ENCODE measurements at regions not wholly inside any gene's neighbourhood (a gene's known extent, or its start where the extent isn't known, plus 50 kb on each side); places are given as distances from the start of the nearest gene placed in this dataset.

DNA sequence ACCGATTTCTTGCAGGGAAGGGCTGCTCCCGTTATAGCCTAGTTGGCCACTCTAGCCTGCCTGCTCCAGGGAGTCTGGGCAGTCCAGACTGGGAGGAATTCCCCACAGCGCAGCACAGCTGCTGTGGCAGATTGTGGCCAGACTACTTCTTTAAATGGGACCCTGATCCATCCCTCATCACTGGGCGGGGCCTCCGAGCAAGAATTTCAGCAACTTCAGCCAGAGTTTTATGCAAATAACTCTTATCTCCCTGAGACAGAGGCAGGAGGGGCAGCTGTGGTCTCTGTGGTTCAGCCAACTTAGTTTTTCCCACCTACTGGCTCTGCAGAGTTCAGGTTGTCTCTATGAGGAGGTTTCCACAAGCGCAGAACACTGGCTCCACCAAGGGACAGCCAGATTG, 1583.2 kb downstream of the SUCLG1 start:
- DNase-seq (ENCODE audit: low spot score) (no peak), ATAC-seq (ENCODE audit: low FRiP score) (no peak)
- TF ChIP-seq, protein P1, sequence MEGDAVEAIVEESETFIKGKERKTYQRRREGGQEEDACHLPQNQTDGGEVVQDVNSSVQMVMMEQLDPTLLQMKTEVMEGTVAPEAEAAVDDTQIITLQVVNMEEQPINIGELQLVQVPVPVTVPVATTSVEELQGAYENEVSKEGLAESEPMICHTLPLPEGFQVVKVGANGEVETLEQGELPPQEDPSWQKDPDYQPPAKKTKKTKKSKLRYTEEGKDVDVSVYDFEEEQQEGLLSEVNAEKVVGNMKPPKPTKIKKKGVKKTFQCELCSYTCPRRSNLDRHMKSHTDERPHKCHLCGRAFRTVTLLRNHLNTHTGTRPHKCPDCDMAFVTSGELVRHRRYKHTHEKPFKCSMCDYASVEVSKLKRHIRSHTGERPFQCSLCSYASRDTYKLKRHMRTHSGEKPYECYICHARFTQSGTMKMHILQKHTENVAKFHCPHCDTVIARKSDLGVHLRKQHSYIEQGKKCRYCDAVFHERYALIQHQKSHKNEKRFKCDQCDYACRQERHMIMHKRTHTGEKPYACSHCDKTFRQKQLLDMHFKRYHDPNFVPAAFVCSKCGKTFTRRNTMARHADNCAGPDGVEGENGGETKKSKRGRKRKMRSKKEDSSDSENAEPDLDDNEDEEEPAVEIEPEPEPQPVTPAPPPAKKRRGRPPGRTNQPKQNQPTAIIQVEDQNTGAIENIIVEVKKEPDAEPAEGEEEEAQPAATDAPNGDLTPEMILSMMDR (IDR thresholded peaks at IDR 0.05), result no peak

DNA sequence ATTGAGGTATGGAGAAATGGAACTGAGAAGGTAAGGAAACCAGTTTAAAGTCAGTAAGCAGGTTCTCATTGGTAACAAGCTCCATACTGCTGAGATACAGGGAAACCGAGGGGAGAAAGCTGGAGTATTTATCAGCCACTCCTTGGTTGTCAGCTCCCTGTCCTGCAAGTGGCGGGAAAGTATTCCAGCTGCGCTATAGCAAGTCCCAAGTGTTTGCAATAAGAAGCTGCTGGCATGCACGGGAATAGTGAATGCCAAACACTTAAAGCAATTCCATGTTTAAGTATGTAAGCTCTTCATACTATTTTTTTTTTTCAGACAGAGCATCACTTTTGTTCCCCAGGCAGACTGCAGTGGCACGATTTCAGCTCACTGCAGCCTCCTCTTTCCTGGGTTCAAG, 1601.1 kb downstream of the SUCLG1 start:
- DNase-seq (ENCODE audit: low spot score) (no peak), ATAC-seq (ENCODE audit: low FRiP score) (no peak)
- TF ChIP-seq, protein P1 (IDR thresholded peaks at IDR 0.05), result no peak

DNA sequence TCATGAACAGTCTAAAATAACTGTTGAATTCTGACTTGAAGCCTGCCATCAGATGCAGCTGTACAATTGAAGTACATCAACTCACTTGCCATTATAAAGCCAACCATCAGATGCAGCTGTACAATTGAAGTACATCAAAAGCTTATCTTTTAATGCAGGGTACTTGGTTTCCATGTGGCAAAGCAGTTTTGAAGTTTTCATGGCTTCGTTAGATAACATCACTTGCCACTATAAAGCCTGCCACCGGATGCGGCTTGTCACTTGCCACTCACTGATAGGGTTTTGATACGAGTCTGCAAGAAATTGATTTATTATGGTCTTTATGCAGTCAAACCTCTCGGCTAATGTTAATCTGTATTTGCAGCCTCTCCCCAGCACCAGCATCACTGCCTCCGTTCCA, 1605.8 kb downstream of the SUCLG1 start:
- DNase-seq (ENCODE audit: low spot score) (no peak), ATAC-seq (ENCODE audit: low FRiP score) (no peak)
- TF ChIP-seq, protein P1 (IDR thresholded peaks at IDR 0.05), result no peak

DNA sequence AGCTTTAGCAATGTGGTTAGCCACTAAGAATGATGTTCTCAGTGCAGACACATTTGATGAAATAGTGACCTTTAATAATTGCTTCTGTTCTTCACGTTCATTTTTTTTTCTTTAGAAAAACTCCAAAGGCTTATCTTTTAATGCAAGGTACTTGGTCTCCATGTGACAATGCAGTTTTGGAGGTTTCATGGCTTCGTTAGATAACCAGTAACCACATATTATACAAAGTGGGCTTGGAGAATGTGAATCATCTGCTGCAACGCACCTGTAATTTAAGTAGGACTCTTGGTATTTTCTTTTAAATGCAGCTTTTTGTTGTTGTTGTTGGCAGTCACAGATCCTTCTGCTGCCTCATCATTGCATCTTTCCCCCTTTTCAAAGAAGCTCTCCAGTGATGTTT, 1606.3 kb downstream of the SUCLG1 start:
- no peak for ATAC-seq (ENCODE audit: low FRiP score)
- no peak for DNase-seq (ENCODE audit: low spot score)
- TF ChIP-seq, protein P1 (IDR thresholded peaks at IDR 0.05), result no peak

DNA sequence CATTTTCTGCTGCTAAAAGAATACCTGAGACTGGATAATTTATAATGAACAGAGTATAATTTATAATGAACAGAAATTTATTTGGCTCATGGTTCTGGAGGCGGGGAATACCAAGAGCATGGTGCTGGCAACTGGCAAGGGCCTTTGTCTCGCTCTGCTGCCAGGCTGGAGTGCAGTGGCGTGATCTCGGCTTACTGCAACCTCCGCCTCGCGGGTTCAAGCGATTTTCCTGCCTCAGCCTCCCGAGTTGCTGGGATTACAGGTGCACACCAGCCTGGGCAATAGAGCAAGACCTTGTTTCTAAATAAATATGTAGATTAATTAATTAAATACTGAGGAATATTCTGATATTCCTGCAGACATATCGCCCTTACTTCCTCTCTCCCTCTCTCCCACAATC, 1610.8 kb downstream of the SUCLG1 start:
- ATAC-seq (ENCODE audit: low FRiP score) (no peak), DNase-seq (ENCODE audit: low spot score) (no peak)
- TF ChIP-seq, protein P1 (IDR thresholded peaks at IDR 0.05), result no peak

DNA sequence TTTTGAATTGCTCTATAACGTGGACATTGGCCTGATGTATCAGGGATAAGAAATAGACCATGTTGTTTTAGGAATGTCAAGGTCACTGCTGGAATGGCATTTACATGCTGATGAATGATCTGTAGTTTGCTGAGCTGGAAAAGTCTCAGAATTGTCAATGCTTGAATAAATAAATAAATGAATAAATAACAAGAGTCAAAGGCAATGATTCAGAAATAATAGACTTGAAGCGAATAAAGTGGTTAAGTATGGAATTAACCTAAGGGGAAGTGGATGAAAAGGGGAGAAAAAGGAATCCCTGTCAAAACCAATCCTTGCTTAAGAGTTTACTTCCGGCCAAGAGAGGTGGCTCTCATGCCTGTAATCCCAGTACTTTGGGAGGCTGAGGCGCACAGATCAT, 1620.0 kb downstream of the SUCLG1 start:
- TF ChIP-seq, protein P1 (IDR thresholded peaks at IDR 0.05), result no peak
- DNase-seq (ENCODE audit: low spot score), result no peak
- ATAC-seq (ENCODE audit: low FRiP score), result no peak

DNA sequence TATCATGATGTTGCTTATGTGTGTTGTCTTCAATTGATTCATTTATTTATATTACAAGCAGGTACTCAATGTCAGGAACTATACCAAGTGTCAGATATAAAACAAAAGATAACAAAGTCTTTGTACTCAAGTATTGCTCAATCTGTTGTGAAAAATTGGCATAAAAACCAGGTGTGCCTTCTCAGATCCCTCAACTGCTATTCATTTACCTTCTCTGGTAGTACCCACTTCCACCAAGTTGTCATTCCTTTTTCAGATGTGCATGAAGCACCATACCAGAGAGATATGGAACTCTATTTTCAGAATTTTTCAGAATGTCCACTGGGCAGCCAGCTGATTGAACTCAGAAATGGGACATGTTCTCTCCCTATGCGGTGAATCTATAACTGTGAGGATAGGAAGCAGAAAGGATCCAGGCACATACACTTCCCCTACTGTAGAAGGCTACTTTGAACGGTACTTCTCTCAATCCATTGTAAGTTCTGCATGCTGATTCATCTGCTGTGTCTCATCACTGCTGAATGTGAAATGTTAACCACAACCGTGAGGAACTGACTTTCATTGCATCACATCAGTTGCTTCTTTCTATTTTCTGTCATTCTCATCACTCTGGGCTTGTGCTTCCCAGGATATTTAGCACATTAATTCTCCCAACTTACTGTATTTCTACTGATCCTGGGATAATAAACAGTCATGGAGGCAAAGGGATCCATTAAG, 1621.3 kb downstream of the SUCLG1 start:
- ATAC-seq (ENCODE audit: low FRiP score) (no peak), DNase-seq (ENCODE audit: low spot score) (no peak)
- TF ChIP-seq, protein P1 (IDR thresholded peaks at IDR 0.05), result no peak

All from omental fat pad (tissue), 3 donors.